GM23248 (cell line): ENCODE measurements at regions not wholly inside any gene's neighbourhood (a gene's known extent, or its start where the extent isn't known, plus 50 kb on each side); places are given as distances from the start of the nearest gene placed in this dataset.
"Not testable (repeated sequence)": the region's sequence is repeated elsewhere in the genome, so short reads cannot be mapped to it uniquely, and the experiment has no call there.

ENCODE experiments used
- EZH2 ChIP-seq: fragments of 200-600 bp; sonication (generic); IDR thresholded peaks from 2 replicates; pipeline ENCODE4 v1.6.1; 2018; ENCODE audit warnings: antibody characterized with exemption, mild to moderate bottlenecking; ENCODE audit not compliant: insufficient read depth, poor library complexity, severe bottlenecking
- EZH2phosphoT487 ChIP-seq: fragments of 200-600 bp; sonication (generic); IDR thresholded peaks from 2 replicates; pipeline ENCODE4 v1.6.1; 2018; ENCODE audit warnings: antibody characterized with exemption, moderate library complexity, mild to moderate bottlenecking, low read depth; ENCODE audit not compliant: insufficient read depth

DNA sequence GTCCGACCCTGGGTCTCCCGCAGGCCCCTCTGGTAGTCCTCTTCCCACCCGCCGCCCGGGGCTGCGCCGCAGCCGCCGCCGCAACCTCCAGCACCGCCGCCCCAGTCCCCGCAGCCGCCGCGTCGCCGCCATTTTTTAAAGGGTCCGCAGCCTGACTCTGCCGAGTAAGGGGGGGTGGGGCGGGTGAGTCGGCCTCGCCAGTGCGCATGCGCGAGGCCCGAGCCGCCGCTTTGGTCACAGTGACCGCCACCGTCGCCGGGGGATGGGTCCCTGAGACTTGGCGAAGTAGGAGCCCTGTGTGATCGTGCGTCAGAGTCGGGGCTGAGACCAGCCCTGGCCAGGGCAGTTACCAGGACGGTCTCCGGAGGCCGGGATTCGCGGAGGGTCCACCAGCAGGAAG lies 532.8 kb downstream of the FOXD4L4 start:
- TF ChIP-seq EZH2phosphoT487, EZH2: not testable (repeated sequence)
